ENCODE measurements at regions not wholly inside any gene's neighbourhood (a gene's known extent, or its start where the extent isn't known, plus 50 kb on each side); places are given as distances from the start of the nearest gene placed in this dataset.

DNA sequence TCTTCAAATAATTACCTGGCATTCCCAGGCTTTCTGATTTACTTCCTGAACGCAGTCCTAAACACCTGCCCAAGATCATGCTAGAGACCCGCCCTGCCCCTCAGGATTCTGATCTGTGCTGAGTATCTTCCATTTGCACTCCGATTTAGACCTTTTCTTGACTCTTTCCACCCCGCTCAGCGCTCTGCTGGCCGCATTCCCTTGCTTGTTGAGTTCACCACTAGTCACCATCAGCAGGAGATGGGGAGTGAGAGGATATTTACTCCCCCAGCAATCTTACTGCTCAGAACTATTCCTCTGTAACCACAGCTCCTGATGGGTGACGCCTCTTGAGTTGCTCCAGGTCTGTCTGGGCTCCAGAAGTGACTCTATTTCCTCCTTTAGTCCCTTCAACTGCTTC lies 419.4 kb upstream of the MIR17HG start:
- BruUV-seq (replicated peaks), result no TSS peak
- no peak for DNase-seq (ENCODE audit: extremely low read depth in 1 of 4, low spot score in 3 of 4)
- Histone ChIP-seq H3K36me3 (ENCODE audit: control insufficient read depth, insufficient read depth, low read length) (no peaks in the 10 kb centered on the region), H2AFZ (ENCODE audit: low read depth, low read length) (no peak overlapping the region), H3K4me1 (replicated peaks in 1 of 2; ENCODE audit: control insufficient read depth in 2 of 2, insufficient read depth in 2 of 2, low read length in 2 of 2) (no peaks in the 10 kb centered on the region), H3K4me3 (no peak overlapping the region), H3K9me1 (ENCODE audit: control insufficient read depth, insufficient read depth, low read length) (no peaks in the 10 kb centered on the region), H3K9ac (ENCODE audit: insufficient read depth in 1 of 2, low read depth in 2 of 2, low read length in 2 of 2) (no peak overlapping the region), H3K79me2 (ENCODE audit: control insufficient read depth, insufficient read depth, low read length) (no peaks in the 10 kb centered on the region), H3K27ac (ENCODE audit: extremely low read depth, low read depth, low read length) (no peak overlapping the region), H3K9me3 (replicated peaks; ENCODE audit: control insufficient read depth, insufficient read depth, low read depth, low read length) (no peaks in the 10 kb centered on the region), H4K20me1 (replicated peaks; ENCODE audit: control insufficient read depth, insufficient read depth, low read length) (no peaks in the 10 kb centered on the region), H3K27me3 (ENCODE audit: control insufficient read depth in 2 of 2, insufficient read depth in 2 of 2, low read length in 2 of 2) (no peaks in the 10 kb centered on the region), H3K4me2 (ENCODE audit: insufficient read depth, low read length) (no peak overlapping the region)
- intact Hi-C loops (cut with micrococcal nuclease) (no loop called here), in situ Hi-C loops (cut with MboI) (no loop called here)
- under 1% methylated on average over 7 of the region's 7 CpGs for WGBS (ENCODE audit: insufficient coverage, low coverage, missing lambda C conversion rate)
- FAIRE-seq, result no peak
- ChIA-PET POLR2A (no interaction called here), CTCF (ENCODE audit: low intra/inter-chr PET ratio) (no interaction called here)
- ATAC-seq, result no peak; the same call in 2 of the 3 replicates
- TF ChIP-seq ETV5 (CRISPR knock-in tag; IDR thresholded peaks at IDR 0.05; ENCODE audit: low read depth) (peak; percentile 41; the same call in 1 of the 2 replicates), ZNF780A (CRISPR knock-in tag; IDR thresholded peaks at IDR 0.05) (no peak), HDAC6 (IDR thresholded peaks at IDR 0.05; ENCODE audit: low read depth, low read length) (0 out of 2 replicates have a peak, but pooled peaks have one; percentile 21), ZNF347 (CRISPR knock-in tag; IDR thresholded peaks at IDR 0.05; ENCODE audit: low read depth) (no peak), RNF2 (IDR thresholded peaks at IDR 0.05) (no peak), RBM25 (IDR thresholded peaks at IDR 0.05; ENCODE audit: low read depth, low read length, severe bottlenecking) (no peak), ZNF121 (CRISPR knock-in tag; conservative IDR thresholded peaks at IDR 0.05) (no peak), PTRF (tag; IDR thresholded peaks at IDR 0.05) (no peak), FIP1L1 (IDR thresholded peaks at IDR 0.05; ENCODE audit: low read depth, low read length, poor library complexity, severe bottlenecking) (no peak), NONO (IDR thresholded peaks at IDR 0.05; ENCODE audit: low read depth in 2 of 2, low read length in 1 of 2) (no peak), ZNF431 (CRISPR knock-in tag; IDR thresholded peaks at IDR 0.05) (no peak), SMAD3 (CRISPR knock-in tag; conservative IDR thresholded peaks at IDR 0.05) (no peak), SOX6 (IDR thresholded peaks at IDR 0.05) (no peak), AFF1 (IDR thresholded peaks at IDR 0.05; ENCODE audit: low read depth in 1 of 2, partially characterized antibody in 2 of 2) (no peak), TCF7 (IDR thresholded peaks at IDR 0.05; ENCODE audit: borderline replicate concordance) (no peak), LARP7 (IDR thresholded peaks at IDR 0.05) (no peak)
- TF ChIP-seq, protein P1, sequence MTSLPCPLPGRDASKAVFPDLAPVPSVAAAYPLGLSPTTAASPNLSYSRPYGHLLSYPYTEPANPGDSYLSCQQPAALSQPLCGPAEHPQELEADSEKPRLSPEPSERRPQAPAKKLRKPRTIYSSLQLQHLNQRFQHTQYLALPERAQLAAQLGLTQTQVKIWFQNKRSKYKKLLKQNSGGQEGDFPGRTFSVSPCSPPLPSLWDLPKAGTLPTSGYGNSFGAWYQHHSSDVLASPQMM (CRISPR knock-in tag; IDR thresholded peaks at IDR 0.05), result no peak
- TF ChIP-seq, protein P2, sequence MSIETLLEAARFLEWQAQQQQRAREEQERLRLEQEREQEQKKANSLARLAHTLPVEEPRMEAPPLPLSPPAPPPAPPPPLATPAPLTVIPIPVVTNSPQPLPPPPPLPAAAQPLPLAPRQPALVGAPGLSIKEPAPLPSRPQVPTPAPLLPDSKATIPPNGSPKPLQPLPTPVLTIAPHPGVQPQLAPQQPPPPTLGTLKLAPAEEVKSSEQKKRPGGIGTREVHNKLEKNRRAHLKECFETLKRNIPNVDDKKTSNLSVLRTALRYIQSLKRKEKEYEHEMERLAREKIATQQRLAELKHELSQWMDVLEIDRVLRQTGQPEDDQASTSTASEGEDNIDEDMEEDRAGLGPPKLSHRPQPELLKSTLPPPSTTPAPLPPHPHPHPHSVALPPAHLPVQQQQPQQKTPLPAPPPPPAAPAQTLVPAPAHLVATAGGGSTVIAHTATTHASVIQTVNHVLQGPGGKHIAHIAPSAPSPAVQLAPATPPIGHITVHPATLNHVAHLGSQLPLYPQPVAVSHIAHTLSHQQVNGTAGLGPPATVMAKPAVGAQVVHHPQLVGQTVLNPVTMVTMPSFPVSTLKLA (conservative IDR thresholded peaks at IDR 0.05), result no peak
- TF ChIP-seq, protein P3, sequence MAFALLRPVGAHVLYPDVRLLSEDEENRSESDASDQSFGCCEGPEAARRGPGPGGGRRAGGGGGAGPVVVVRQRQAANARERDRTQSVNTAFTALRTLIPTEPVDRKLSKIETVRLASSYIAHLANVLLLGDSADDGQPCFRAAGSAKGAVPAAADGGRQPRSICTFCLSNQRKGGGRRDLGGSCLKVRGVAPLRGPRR (CRISPR knock-in tag; IDR thresholded peaks at IDR 0.05), result no peak

Data from K562 (cell line).